ENCODE measurements at regions not wholly inside any gene's neighbourhood (a gene's known extent, or its start where the extent isn't known, plus 50 kb on each side); places are given as distances from the start of the nearest gene placed in this dataset.
"Not testable (repeated sequence)": the region's sequence is repeated elsewhere in the genome, so short reads cannot be mapped to it uniquely, and the experiment has no call there.

GRCh38 chr2:208990716-208991115 is 433.1 kb upstream of the MAP2 start:
- TF ChIP-seq CTCF (conservative IDR thresholded peaks at IDR 0.05) = no peak
- no peaks in the 10 kb centered on the region for H3K36me3 Mint-ChIP-seq
- H3K9me3 Mint-ChIP-seq = no peaks in the 10 kb centered on the region
- no peaks in the 10 kb centered on the region for H3K4me1 Mint-ChIP-seq (ENCODE audit: unreplicated experiment)
- no peak overlapping the region for H3K4me3 Mint-ChIP-seq
- H3K27ac Mint-ChIP-seq = no peak overlapping the region
- no peak for DNase-seq (ENCODE audit: extremely low spot score, unreplicated experiment)
- H3K27me3 Mint-ChIP-seq = no peaks in the 10 kb centered on the region

GRCh38 chr2:208999911-209000310 is 423.9 kb upstream of the MAP2 start:
- H3K36me3 Mint-ChIP-seq = no peaks in the 10 kb centered on the region
- H3K27me3 Mint-ChIP-seq = no peaks in the 10 kb centered on the region
- no peak for TF ChIP-seq CTCF (conservative IDR thresholded peaks at IDR 0.05)
- H3K4me3 Mint-ChIP-seq = no peak overlapping the region
- no peak overlapping the region for H3K27ac Mint-ChIP-seq
- H3K9me3 Mint-ChIP-seq = peaks cover 3% of the 10 kb centered on the region
- H3K4me1 Mint-ChIP-seq (ENCODE audit: unreplicated experiment) = no peaks in the 10 kb centered on the region
- DNase-seq (ENCODE audit: extremely low spot score, unreplicated experiment) = no peak

GRCh38 chr2:209002054-209002453 is 421.8 kb upstream of the MAP2 start:
- no peak for DNase-seq (ENCODE audit: extremely low spot score, unreplicated experiment)
- peaks cover 16% of the 10 kb centered on the region for H3K9me3 Mint-ChIP-seq
- no peak overlapping the region for H3K27ac Mint-ChIP-seq
- no peak for TF ChIP-seq CTCF (conservative IDR thresholded peaks at IDR 0.05)
- H3K36me3 Mint-ChIP-seq = no peaks in the 10 kb centered on the region
- H3K4me1 Mint-ChIP-seq (ENCODE audit: unreplicated experiment) = no peaks in the 10 kb centered on the region
- no peak overlapping the region for H3K4me3 Mint-ChIP-seq
- H3K27me3 Mint-ChIP-seq = no peaks in the 10 kb centered on the region

GRCh38 chr2:209005371-209005770 is 418.5 kb upstream of the MAP2 start:
- no peak overlapping the region for H3K4me3 Mint-ChIP-seq
- no peak for DNase-seq (ENCODE audit: extremely low spot score, unreplicated experiment)
- H3K27me3 Mint-ChIP-seq = no peaks in the 10 kb centered on the region
- H3K27ac Mint-ChIP-seq = no peak overlapping the region
- TF ChIP-seq CTCF (conservative IDR thresholded peaks at IDR 0.05) = no peak
- peaks cover 17% of the 10 kb centered on the region for H3K9me3 Mint-ChIP-seq
- H3K4me1 Mint-ChIP-seq (ENCODE audit: unreplicated experiment) = no peaks in the 10 kb centered on the region
- H3K36me3 Mint-ChIP-seq = no peaks in the 10 kb centered on the region

GRCh38 chr2:209008636-209009287 is 415.1 kb upstream of the MAP2 start:
- no peaks in the 10 kb centered on the region for H3K4me1 Mint-ChIP-seq (ENCODE audit: unreplicated experiment)
- peaks cover 17% of the 10 kb centered on the region for H3K9me3 Mint-ChIP-seq
- no peak overlapping the region for H3K27ac Mint-ChIP-seq
- DNase-seq (ENCODE audit: extremely low spot score, unreplicated experiment) = no peak
- H3K27me3 Mint-ChIP-seq = no peaks in the 10 kb centered on the region
- TF ChIP-seq CTCF (conservative IDR thresholded peaks at IDR 0.05) = no peak
- no peak overlapping the region for H3K4me3 Mint-ChIP-seq
- no peaks in the 10 kb centered on the region for H3K36me3 Mint-ChIP-seq

- not testable (repeated sequence) for H3K4me1 Mint-ChIP-seq (ENCODE audit: unreplicated experiment); H3K36me3 Mint-ChIP-seq; H3K27me3 Mint-ChIP-seq; DNase-seq (ENCODE audit: extremely low spot score, unreplicated experiment); H3K4me3 Mint-ChIP-seq; H3K27ac Mint-ChIP-seq; H3K9me3 Mint-ChIP-seq
Observed at GRCh38 chr2:209018633-209019032, 405.2 kb upstream of the MAP2 start.
